Panc1 (cell line): ENCODE measurements at regions not wholly inside any gene's neighbourhood (a gene's known extent, or its start where the extent isn't known, plus 50 kb on each side); places are given as distances from the start of the nearest gene placed in this dataset.

Source experiments
- ATAC-seq: fragments of 200-7000 bp; cut with Tn5 transposase; 2 replicates; pipeline ENCODE4 v1.9.1; 2020; ENCODE audit warnings: mild to moderate bottlenecking, moderate library complexity
- BruUV-seq: library from RNA; stranded (reverse); fragments of 400-500 nt; replicated peaks from 2 replicates; lab custom pipeline; 2021; lab: Mats Ljungman, UMichigan
- CTCF ChIA-PET: fragments of 300-600 bp; sonication (Branson Sonifier 250); formaldehyde crosslinking; loops from one replicate; lab custom pipeline; 2022; ENCODE audit warnings: antibody characterized with exemption; lab: Charles Lee
- POLR2A ChIA-PET: fragments of 300-600 bp; sonication (Branson Sonifier 250); formaldehyde crosslinking; loops from one replicate; lab custom pipeline; 2022; ENCODE audit warnings: antibody characterized with exemption; lab: Charles Lee
- DNase-seq: peaks from one replicate; pipeline ENCODE4 v3.0.0-alpha.2; 2010; ENCODE audit warnings: low read depth, low spot score
- H3K27ac ChIP-seq: 2 replicates; pipeline ENCODE4 v1.5.1; 2011; ENCODE audit warnings: mild to moderate bottlenecking, low read length, inconsistent platforms
- H3K27me3 ChIP-seq: fragments of 200-500 bp; sonication (Bioruptor generic); 2 replicates; pipeline ENCODE4 v1.6.0; 2014; ENCODE audit warnings: low read length, inconsistent platforms; ENCODE audit not compliant: control insufficient read depth, insufficient read depth
- H3K36me3 ChIP-seq: fragments of 200-500 bp; sonication (Bioruptor generic); 2 replicates; pipeline ENCODE4 v1.5.1; 2014; ENCODE audit warnings: inconsistent platforms, mild to moderate bottlenecking, low read length, moderate library complexity; ENCODE audit not compliant: control insufficient read depth, insufficient read depth
- H3K4me1 ChIP-seq: 2 replicates; pipeline ENCODE4 v1.5.1; 2011; ENCODE audit warnings: inconsistent platforms, mild to moderate bottlenecking, low read length, moderate library complexity; ENCODE audit not compliant: control insufficient read depth, insufficient read depth
- H3K4me3 ChIP-seq, 2 experiments: 2 replicates each; pipeline ENCODE4 v1.5.1; 2011 to 2012; ENCODE audit warnings: low read depth in 2 of 2, low read length in 2 of 2, mild to moderate bottlenecking in 2 of 2, inconsistent platforms in 1 of 2, moderate library complexity in 1 of 2
- H3K9me3 ChIP-seq: fragments of 200-500 bp; sonication (Bioruptor generic); 2 replicates; pipeline ENCODE4 v1.5.1; 2014; ENCODE audit warnings: low read depth, mild to moderate bottlenecking, inconsistent platforms, low read length, moderate library complexity; ENCODE audit not compliant: control insufficient read depth, insufficient read depth
- CTCF ChIP-seq: fragments of 450-650 bp; IDR thresholded peaks from 2 replicates; pipeline ENCODE4 v1.5.1; 2017; ENCODE audit warnings: mild to moderate bottlenecking
- POLR2AphosphoS5 ChIP-seq: IDR thresholded peaks from 2 replicates; pipeline ENCODE4 v1.6.1; 2012; ENCODE audit warnings: mild to moderate bottlenecking, low read depth, low read length, moderate library complexity
- REST ChIP-seq, 2 experiments: IDR thresholded peaks; 2 replicates each; pipeline ENCODE4 v1.6.1; 2011 to 2012; ENCODE audit warnings: low read depth in 2 of 2, control low read depth in 1 of 2, low read length in 1 of 2, mild to moderate bottlenecking in 1 of 2, moderate library complexity in 1 of 2; ENCODE audit not compliant: insufficient read depth in 1 of 2
- SIN3A ChIP-seq: IDR thresholded peaks from 2 replicates; pipeline ENCODE4 v1.6.1; 2012; ENCODE audit warnings: low read depth, mild to moderate bottlenecking, low read length, moderate library complexity, borderline replicate concordance; ENCODE audit not compliant: insufficient read depth
- TCF7L2 ChIP-seq: IDR thresholded peaks from 2 replicates; pipeline ENCODE4 v1.6.1; 2011; ENCODE audit warnings: mild to moderate bottlenecking, low read depth, low read length, inconsistent platforms
- in situ Hi-C: cut with HindIII; loops from 2 replicates; pipeline ENCODE4 v1.10.0; 2016; ENCODE audit warnings: low sequenced_read_pairs, low pct_unique_long_range_greater_than_20kb
- intact Hi-C: fragments of 100-400 bp; cut with micrococcal nuclease; formaldehyde crosslinking; loops from one replicate; pipeline ENCODE4 v1.10.0; 2022; ENCODE audit not compliant: unreplicated experiment

DNA sequence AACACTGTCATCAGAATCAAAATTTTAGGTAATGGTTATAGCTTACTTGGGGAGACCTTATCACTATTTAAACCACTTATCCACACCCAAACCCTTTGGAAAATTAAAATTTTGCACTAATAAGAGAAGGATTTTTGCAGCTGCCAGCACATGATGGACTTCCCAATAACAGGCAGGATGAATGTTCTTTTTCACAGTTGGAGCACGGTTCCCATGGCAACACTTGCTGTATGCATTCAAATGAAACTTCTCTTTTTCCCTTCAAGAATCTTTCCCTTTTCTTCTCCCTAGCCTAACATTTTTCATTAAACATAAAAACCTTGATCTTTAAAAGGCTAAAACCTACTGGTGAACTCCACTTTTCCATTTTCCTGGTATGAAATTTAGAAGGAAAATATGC is 768.2 kb downstream of the KCTD8 start:
- ATAC-seq (no peak), DNase-seq (no peak)
- Histone ChIP-seq H3K27me3 (no peaks in the 10 kb centered on the region), H3K4me3 (no peak overlapping the region), H3K36me3 (no peaks in the 10 kb centered on the region), H3K9me3 (no peaks in the 10 kb centered on the region), H3K27ac (no peak overlapping the region), H3K4me1 (no peaks in the 10 kb centered on the region)
- in situ Hi-C loops (no loop called here), intact Hi-C loops (no loop called here)
- BruUV-seq, result no TSS peak
- CTCF ChIA-PET, result no interaction called here
- POLR2A ChIA-PET, result no interaction called here
- no peak for TF ChIP-seq TCF7L2
- no peak for TF ChIP-seq SIN3A
- no peak for TF ChIP-seq POLR2AphosphoS5
- TF ChIP-seq REST (IDR thresholded peaks at IDR 0.05; ENCODE audit: insufficient read depth in 1 of 2, low read depth in 2 of 2, low read length in 1 of 2), result no peak
- no peak for TF ChIP-seq CTCF

GRCh38 chr4:43682551-43682950 is 766.1 kb downstream of the KCTD8 start:
- ChIA-PET POLR2A (no interaction called here), CTCF (no interaction called here)
- BruUV-seq, result no TSS peak
- no peak for TF ChIP-seq CTCF
- TF ChIP-seq REST (IDR thresholded peaks at IDR 0.05; ENCODE audit: insufficient read depth in 1 of 2, low read depth in 2 of 2, low read length in 1 of 2), result no peak
- no peak for TF ChIP-seq POLR2AphosphoS5
- TF ChIP-seq SIN3A, result no peak
- TF ChIP-seq TCF7L2, result no peak
- in situ Hi-C loops, result no loop called here
- Histone ChIP-seq H3K27ac (no peak overlapping the region), H3K36me3 (no peaks in the 10 kb centered on the region), H3K27me3 (no peaks in the 10 kb centered on the region), H3K4me3 (no peak overlapping the region), H3K9me3 (no peaks in the 10 kb centered on the region), H3K4me1 (no peaks in the 10 kb centered on the region)
- DNase-seq, result no peak
- ATAC-seq, result no peak
- intact Hi-C loops, result no loop called here
